ENCODE measurements at regions not wholly inside any gene's neighbourhood (a gene's known extent, or its start where the extent isn't known, plus 50 kb on each side); places are given as distances from the start of the nearest gene placed in this dataset.

DNA sequence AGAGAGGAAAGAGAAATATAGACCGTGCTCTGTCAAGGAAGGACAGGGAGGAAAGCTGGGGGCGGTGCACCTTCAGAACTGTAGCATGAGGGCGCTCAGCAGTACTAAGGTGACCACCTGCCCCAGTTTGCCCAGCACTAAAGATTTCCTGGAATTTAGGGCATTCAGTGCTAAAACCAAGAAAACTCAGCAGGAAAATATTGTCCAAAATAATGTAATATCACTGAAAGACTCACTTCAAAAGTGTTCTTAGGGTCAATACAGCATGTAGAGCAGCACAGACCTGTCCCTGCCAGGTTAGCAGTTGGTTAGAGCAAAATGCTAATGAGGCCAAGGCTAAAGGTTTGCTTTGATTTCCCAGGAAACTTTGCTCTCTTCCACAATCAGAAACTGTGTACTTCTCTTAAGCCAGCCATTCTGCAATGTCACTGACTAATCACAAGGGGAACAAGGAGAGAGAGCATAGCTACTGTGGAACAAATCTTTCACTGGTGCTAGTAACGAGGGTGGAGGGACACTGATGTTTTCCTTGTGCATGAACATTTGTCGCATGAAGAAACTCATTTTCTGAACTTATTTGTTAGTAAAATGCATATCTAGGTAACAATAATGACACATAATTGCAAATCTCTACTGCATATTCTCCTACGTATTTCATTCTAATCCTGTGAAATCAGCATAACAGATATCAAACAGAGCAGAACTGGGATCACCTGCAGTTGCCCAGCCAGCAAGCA is 53.0 kb upstream of the GRAMD2B start:
- Histone ChIP-seq H3K4me1 (ENCODE audit: control insufficient read depth, insufficient read depth, low read length) (no peaks in the 10 kb centered on the region), H3K27me3 (ENCODE audit: control insufficient read depth, insufficient read depth, low read length) (no peaks in the 10 kb centered on the region), H3K27ac (ENCODE audit: low read length) (no peak overlapping the region), H3K9me3 (replicated peaks; ENCODE audit: control insufficient read depth, low read depth, low read length) (no peaks in the 10 kb centered on the region), H3K36me3 (ENCODE audit: control insufficient read depth, insufficient read depth, low read length) (no peaks in the 10 kb centered on the region), H3K4me3 (ENCODE audit: low read length) (no peak overlapping the region)
- no peak for DNase-seq
- WGBS (ENCODE audit: insufficient coverage), result 69% methylated on average over 3 of the region's 6 CpGs

DNA sequence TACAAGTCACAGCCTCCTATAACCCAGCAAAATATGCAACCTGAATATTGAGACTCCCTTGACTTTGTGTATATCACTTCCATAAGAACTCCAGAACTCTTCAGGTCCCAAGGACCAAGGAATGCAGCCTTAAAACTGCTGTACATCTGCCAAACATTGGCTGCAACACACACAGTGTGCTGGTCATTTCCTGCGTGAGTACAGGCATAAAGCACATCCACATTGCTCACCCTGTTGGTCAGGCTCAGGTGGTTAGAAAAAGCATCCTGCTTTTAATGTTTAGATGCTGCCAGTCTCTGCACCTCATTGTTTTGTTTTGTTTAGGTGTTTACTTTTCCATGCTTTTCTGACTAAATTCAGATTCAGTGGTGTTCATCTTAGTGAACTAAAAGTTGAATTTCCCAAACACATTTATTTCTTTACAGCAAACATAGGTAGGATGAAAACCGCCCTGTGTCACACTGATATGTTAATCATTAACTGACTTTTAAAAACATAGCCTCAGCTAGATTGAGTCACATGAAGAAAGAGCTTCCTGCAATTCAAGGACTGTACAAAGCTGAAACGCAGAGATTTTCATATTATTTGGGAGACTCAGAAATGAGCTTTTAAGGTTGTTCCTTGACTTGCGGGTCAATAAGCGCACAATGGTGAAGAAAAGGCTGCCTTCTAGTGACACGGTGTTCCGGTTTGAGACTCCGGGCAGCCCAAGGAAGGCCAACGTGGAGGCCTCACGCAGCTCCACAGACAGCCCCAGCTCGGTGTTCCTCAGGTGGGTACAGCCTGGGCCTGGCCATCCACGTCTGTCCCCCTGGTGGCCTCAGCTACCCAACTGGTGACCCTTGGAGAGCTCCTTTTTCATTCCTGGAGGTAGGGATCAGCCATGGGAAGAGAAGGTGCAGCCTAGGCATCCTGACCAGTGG is 52.2 kb upstream of the GRAMD2B start:
- Histone ChIP-seq H3K27ac (ENCODE audit: low read length) (no peak overlapping the region), H3K4me1 (ENCODE audit: control insufficient read depth, insufficient read depth, low read length) (no peaks in the 10 kb centered on the region), H3K27me3 (ENCODE audit: control insufficient read depth, insufficient read depth, low read length) (no peaks in the 10 kb centered on the region), H3K9me3 (replicated peaks; ENCODE audit: control insufficient read depth, low read depth, low read length) (no peaks in the 10 kb centered on the region), H3K36me3 (ENCODE audit: control insufficient read depth, insufficient read depth, low read length) (no peaks in the 10 kb centered on the region), H3K4me3 (ENCODE audit: low read length) (no peak overlapping the region)
- WGBS (ENCODE audit: insufficient coverage), result 91% methylated on average over 10 of the region's 12 CpGs
- no peak for DNase-seq

- 69% methylated on average over 3 of the region's 3 CpGs for WGBS (ENCODE audit: insufficient coverage)
- no peak overlapping the region for H3K4me3 ChIP-seq (ENCODE audit: low read length)
- no peaks in the 10 kb centered on the region for H3K27me3 ChIP-seq (ENCODE audit: control insufficient read depth, insufficient read depth, low read length)
These were observed 49.7 kb upstream of the GRAMD2B start for GRCh38 chr5:126373375-126374108.

More at GRCh38 chr5:126373375-126374108, 49.7 kb upstream of the GRAMD2B start:
- DNase-seq, result no peak
- Histone ChIP-seq H3K27ac (ENCODE audit: low read length) (no peak overlapping the region), H3K4me1 (ENCODE audit: control insufficient read depth, insufficient read depth, low read length) (no peaks in the 10 kb centered on the region), H3K9me3 (replicated peaks; ENCODE audit: control insufficient read depth, low read depth, low read length) (no peaks in the 10 kb centered on the region), H3K36me3 (ENCODE audit: control insufficient read depth, insufficient read depth, low read length) (no peaks in the 10 kb centered on the region)
